HEK293 (cell line): ENCODE measurements at regions not wholly inside any gene's neighbourhood (a gene's known extent, or its start where the extent isn't known, plus 50 kb on each side); places are given as distances from the start of the nearest gene placed in this dataset.

ENCODE experiments used
- INSM2 ChIP-seq: fragments of 450-650 bp; formaldehyde crosslinking; IDR thresholded peaks from 2 replicates; pipeline ENCODE4 v1.5.1; 2016; ENCODE audit warnings: missing biosample characterization, missing genetic modification characterization
- PRDM2 ChIP-seq: fragments of 450-650 bp; formaldehyde crosslinking; IDR thresholded peaks from 2 replicates; pipeline ENCODE4 v1.5.1; 2016; ENCODE audit warnings: missing biosample characterization, missing genetic modification characterization, borderline replicate concordance
- SETDB1 ChIP-seq: IDR thresholded peaks from one replicate; pipeline ENCODE4 v1.6.1; 2017; ENCODE audit warnings: mild to moderate bottlenecking, low read length, moderate library complexity, mixed read lengths; ENCODE audit not compliant: insufficient read length
- TSHZ1 ChIP-seq: fragments of 450-650 bp; formaldehyde crosslinking; IDR thresholded peaks from 2 replicates; pipeline ENCODE4 v1.5.1; 2016; ENCODE audit warnings: missing biosample characterization, missing genetic modification characterization, borderline replicate concordance
- ZBTB10 ChIP-seq: fragments of 450-650 bp; formaldehyde crosslinking; IDR thresholded peaks from 2 replicates; pipeline ENCODE4 v1.5.1; 2016; ENCODE audit warnings: missing biosample characterization, missing genetic modification characterization
- ZBTB11 ChIP-seq: fragments of 450-650 bp; formaldehyde crosslinking; conservative IDR thresholded peaks from 2 replicates; pipeline ENCODE4 v1.5.1; 2016; ENCODE audit warnings: low read depth, missing biosample characterization, missing genetic modification characterization
- ZEB2 ChIP-seq: fragments of 450-650 bp; formaldehyde crosslinking; IDR thresholded peaks from 2 replicates; pipeline ENCODE4 v1.5.1; 2016; ENCODE audit warnings: missing biosample characterization, missing genetic modification characterization
- ZNF140 ChIP-seq: fragments of 450-650 bp; formaldehyde crosslinking; IDR thresholded peaks from 2 replicates; pipeline ENCODE4 v1.5.1; 2016; ENCODE audit warnings: missing biosample characterization, missing genetic modification characterization
- ZNF155 ChIP-seq: fragments of 450-650 bp; formaldehyde crosslinking; IDR thresholded peaks from 2 replicates; pipeline ENCODE4 v1.5.1; 2016; ENCODE audit warnings: missing biosample characterization, missing genetic modification characterization
- ZNF169 ChIP-seq: fragments of 450-650 bp; formaldehyde crosslinking; IDR thresholded peaks from 2 replicates; pipeline ENCODE4 v1.5.1; 2016; ENCODE audit warnings: missing biosample characterization, missing genetic modification characterization
- ZNF214 ChIP-seq: fragments of 450-650 bp; formaldehyde crosslinking; IDR thresholded peaks from 2 replicates; pipeline ENCODE4 v1.5.1; 2017; ENCODE audit warnings: missing biosample characterization, mild to moderate bottlenecking, missing genetic modification characterization, borderline replicate concordance
- ZNF248 ChIP-seq: fragments of 450-650 bp; formaldehyde crosslinking; IDR thresholded peaks from 2 replicates; pipeline ENCODE4 v1.5.1; 2017; ENCODE audit warnings: missing biosample characterization, missing genetic modification characterization
- ZNF324 ChIP-seq: fragments of 450-650 bp; formaldehyde crosslinking; IDR thresholded peaks from 2 replicates; pipeline ENCODE4 v1.5.1; 2016; ENCODE audit warnings: missing biosample characterization, missing genetic modification characterization
- ZNF561 ChIP-seq: fragments of 450-650 bp; IDR thresholded peaks from 2 replicates; pipeline ENCODE4 v1.5.1; 2018; ENCODE audit warnings: missing biosample characterization, missing genetic modification characterization, borderline replicate concordance
- ZNF623 ChIP-seq: fragments of 450-650 bp; formaldehyde crosslinking; IDR thresholded peaks from 2 replicates; pipeline ENCODE4 v1.5.1; 2016; ENCODE audit warnings: missing biosample characterization, missing genetic modification characterization
- ZNF664 ChIP-seq: fragments of 450-650 bp; formaldehyde crosslinking; IDR thresholded peaks from 2 replicates; pipeline ENCODE4 v1.5.1; 2016; ENCODE audit warnings: missing biosample characterization, missing genetic modification characterization
- ZNF670 ChIP-seq: fragments of 450-650 bp; formaldehyde crosslinking; IDR thresholded peaks from 2 replicates; pipeline ENCODE4 v1.5.1; 2016; ENCODE audit warnings: missing biosample characterization, missing genetic modification characterization, low read depth
- ZNF707 ChIP-seq: fragments of 450-650 bp; formaldehyde crosslinking; IDR thresholded peaks from 2 replicates; pipeline ENCODE4 v1.5.1; 2016; ENCODE audit warnings: missing biosample characterization, missing genetic modification characterization
- ZNF785 ChIP-seq: fragments of 450-650 bp; formaldehyde crosslinking; IDR thresholded peaks from 2 replicates; pipeline ENCODE4 v1.5.1; 2016; ENCODE audit warnings: missing biosample characterization, missing genetic modification characterization
- ZSCAN16 ChIP-seq: fragments of 450-650 bp; formaldehyde crosslinking; IDR thresholded peaks from 2 replicates; pipeline ENCODE4 v1.5.1; 2016; ENCODE audit warnings: missing biosample characterization, missing genetic modification characterization
- ZSCAN4 ChIP-seq: fragments of 450-650 bp; formaldehyde crosslinking; IDR thresholded peaks from 2 replicates; pipeline ENCODE4 v1.5.1; 2017; ENCODE audit warnings: missing biosample characterization, missing genetic modification characterization

- TF ChIP-seq ZNF623 (tag by site-specific recombination) (no peak), ZNF248 (tag by site-specific recombination) (no peak), ZBTB11 (no peak), SETDB1 (no peak), ZNF169 (tag by site-specific recombination) (no peak), INSM2 (peak; percentile 83), ZEB2 (peak; percentile 77), TSHZ1 (tag by site-specific recombination) (peak; percentile 54; the same call in 1 of the 2 replicates), ZNF707 (tag by site-specific recombination) (no peak), PRDM2 (tag by site-specific recombination) (no peak), ZNF670 (no peak), ZBTB10 (tag by site-specific recombination) (no peak), ZNF155 (tag by site-specific recombination) (no peak), ZNF140 (tag by site-specific recombination) (no peak), ZNF214 (no peak), ZSCAN4 (tag by site-specific recombination) (no peak), ZSCAN16 (tag by site-specific recombination) (no peak), ZNF785 (tag by site-specific recombination) (no peak), ZNF664 (no peak), ZNF561 (tag by site-specific recombination) (peak; percentile 90), ZNF324 (tag by site-specific recombination) (0 out of 2 replicates have a peak, but pooled peaks have one; percentile 36)
These were observed 58.4 kb upstream of the KAZN start (continued) for GRCh38 chr1:14539953-14540563.
